Islet precursor cell (in vitro differentiated cells): ENCODE measurements at regions not wholly inside any gene's neighbourhood (a gene's known extent, or its start where the extent isn't known, plus 50 kb on each side); places are given as distances from the start of the nearest gene placed in this dataset.
"Not testable (repeated sequence)": the region's sequence is repeated elsewhere in the genome, so short reads cannot be mapped to it uniquely, and the experiment has no call there.

ENCODE experiments used
- DNase-seq: peaks from one replicate; pipeline ENCODE4 v3.0.0-alpha.2; 2018

DNA sequence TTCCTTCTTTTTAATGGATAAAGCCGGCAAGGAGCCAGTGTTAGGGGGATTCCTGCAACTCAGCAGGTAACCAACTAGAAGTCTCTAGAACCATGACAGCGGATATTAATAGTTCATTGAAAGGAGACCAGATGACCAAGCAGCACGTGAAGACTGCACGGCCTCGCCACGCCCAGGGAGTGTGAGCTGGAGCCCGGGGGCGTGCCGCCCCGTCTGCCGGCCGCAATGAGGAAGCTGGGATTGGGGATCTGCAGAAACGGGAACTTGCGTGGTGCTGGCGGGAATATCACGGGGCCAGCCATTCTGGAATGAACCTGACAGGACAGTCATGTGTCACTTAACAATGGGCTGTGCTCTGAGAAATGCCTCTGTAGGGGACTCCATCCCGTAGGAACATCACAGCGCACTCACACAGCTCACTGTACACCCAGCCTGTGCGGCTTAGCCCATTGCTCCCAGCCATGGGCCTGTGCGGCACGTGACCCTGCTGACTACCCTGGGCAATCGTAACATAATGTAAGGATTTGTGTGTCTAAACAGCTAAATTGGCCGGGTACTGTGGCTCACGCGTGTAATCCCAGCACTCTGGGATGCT lies 4092.8 kb upstream of the TPTE start:
- DNase-seq = not testable (repeated sequence)

DNA sequence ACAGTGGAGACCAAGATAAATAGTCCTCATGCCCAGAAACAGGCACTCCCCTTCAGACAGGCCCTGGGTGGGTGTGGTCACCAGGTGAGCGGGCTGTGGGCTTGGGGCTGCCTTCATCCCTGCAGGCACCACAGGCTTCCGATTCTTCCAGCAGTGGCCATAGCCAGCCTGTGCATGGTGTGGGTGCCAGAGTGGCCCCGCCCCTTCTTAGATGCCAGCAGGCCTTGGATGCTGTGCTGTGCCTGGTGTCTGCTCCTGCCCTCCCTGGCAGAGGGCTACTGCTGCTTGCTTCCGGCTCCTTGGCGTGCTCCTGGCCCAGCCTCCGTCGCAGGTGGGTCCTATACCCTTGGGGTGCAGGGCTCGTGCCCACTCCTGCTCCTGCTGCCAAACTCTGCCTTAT lies 4091.5 kb upstream of the TPTE start:
- DNase-seq = not testable (repeated sequence)

DNA sequence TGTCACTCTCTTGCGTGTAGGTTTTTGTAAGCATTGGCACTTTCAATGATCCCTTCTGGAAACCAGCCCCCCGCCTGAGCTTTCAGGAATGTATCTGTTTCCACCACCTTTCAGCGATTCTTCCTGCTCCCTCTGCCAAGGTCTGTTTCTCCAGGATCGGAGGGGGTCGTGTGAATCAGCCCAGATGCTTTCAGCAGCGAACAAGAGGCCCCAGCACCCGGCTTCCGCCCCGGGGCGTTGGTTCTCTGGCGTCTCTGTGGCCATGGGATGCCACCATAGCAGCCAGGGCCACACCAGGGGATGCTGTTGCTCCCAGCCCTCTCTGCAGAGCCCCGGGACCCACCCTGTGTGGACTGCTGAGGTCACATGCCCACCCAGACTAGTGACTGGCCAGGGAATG lies 4088.2 kb upstream of the TPTE start:
- DNase-seq = not testable (repeated sequence)

DNA sequence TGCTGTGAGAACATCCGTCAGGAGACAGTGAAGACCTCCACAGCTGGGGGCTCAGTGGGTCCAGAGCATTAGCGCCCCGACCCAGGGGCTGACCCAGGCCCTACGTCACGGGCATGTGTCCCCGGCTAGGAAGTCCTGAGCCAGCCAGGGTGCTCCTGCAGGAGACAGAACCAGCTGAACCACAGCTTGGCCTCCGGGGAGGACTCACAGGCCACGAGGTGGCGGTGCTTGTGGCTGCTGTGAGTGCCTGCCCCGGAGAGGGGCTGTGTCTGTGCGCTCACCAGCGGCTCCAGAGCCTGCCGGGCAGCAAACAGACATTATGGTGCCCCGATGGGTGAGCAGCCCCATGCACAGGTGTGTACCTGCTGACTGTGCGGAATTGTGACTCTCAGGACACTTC lies 4085.2 kb upstream of the TPTE start:
- not testable (repeated sequence) for DNase-seq

DNA sequence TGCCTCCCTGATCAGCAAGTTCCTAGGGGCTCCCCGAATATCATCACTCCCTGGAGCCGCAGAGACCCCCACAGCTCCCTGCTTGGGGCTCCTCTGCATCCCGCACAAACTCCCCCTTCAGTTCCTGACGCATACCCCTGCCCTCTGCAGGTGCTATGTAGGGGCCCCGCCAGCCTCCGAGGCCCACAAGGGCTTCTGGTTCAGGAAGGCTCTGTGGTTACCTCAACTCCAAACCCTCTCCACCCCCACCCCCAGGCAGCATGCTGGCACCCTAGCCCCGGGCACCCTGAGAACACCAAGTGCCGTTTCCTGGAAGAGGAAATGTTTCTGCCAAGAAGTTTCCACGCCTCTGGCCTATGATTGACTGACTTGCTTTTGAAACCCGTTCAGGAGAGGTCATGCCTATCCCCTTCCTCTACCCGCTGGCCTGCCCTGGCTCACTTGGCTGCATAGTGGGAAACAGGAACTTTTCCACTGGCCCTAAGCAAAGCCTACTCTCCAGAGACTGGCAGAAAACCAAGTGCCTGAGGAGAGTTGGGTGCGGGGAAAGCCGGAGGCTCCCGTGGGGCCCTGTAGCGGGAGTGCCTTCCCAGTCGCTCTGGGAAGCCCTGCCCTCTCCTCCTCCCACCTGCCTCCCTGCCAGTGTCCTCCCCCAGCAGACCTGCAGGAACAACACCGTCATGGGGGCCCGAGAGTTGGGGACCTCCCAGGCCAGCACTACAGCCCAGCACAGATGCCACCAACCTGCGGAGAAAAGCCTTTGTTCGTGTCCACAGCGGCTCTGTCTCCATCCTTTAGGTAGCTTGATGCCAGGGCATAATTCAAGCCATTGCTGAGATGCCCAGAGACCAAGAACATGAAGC lies 4084.2 kb upstream of the TPTE start:
- not testable (repeated sequence) for DNase-seq

DNA sequence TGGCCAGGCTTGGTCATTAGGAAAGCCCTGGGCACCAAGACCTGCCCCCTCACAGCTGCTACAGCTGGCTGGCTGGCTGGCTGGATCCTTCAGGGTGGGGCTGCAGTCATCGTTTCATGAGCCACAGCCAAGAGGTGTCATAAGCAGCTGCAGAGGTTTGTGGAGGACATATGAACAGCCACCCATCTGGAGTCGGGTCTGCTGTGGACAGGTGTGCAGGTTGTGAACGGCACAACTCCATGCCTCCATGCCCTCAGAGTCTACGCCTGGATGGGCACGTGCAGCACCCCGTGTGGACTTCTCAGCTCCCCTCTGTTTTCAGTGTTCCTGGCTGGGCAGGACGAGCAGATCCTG lies 4083.6 kb upstream of the TPTE start:
- DNase-seq = not testable (repeated sequence)

DNA sequence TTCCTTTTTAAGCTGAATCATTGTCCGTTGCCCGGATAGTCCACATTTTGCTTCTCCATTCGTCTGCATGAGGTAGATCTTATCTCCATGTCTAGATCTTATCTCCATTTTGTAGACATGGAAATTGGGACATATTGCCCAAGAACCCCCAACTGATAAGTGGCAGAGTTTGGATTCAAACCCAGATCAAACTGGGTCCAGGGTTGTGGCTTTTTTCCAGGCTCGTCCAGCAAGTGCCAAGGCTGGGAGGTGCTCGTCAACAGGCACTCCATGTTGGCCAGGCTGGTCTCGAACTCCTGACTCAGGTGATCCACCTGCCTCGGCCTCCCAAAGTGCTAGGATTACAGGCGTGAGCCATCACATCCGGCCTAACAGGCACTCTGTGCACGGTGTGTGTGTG lies 4082.3 kb upstream of the TPTE start:
- DNase-seq = not testable (repeated sequence)

DNA sequence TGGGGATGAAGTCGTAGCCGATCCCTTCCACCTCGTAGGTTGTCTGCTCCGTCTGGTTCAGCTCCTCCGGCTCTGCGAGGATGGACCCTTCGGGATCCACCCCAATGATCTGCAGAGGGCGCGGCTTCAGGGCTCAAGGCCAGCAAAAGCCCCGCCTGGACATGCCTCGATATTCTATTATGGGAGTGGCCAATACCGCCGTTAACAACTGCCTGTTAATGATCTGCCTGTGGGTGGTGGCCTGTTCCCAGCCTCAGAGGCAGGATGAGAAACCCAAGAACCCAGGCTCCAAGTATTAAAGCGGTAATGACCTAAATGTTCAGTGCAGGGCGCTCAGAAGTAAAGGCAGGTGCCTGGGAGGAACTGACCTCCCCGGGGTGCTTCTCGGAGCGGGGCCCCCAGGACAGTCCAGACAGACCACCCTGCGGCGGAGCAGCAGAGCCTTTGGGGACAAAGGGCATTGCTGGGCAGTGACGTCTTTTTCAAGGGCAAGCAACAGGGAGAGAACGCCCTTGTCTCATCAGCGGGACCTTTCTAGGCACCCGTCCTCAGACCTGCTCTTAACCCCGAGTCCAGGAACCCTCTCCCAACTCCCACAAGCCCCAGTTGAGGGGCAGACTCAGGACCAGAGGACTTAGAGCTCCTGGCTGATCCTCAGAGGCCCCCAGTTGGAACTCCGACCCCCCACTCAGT lies 4066.6 kb upstream of the TPTE start:
- not testable (repeated sequence) for DNase-seq

DNA sequence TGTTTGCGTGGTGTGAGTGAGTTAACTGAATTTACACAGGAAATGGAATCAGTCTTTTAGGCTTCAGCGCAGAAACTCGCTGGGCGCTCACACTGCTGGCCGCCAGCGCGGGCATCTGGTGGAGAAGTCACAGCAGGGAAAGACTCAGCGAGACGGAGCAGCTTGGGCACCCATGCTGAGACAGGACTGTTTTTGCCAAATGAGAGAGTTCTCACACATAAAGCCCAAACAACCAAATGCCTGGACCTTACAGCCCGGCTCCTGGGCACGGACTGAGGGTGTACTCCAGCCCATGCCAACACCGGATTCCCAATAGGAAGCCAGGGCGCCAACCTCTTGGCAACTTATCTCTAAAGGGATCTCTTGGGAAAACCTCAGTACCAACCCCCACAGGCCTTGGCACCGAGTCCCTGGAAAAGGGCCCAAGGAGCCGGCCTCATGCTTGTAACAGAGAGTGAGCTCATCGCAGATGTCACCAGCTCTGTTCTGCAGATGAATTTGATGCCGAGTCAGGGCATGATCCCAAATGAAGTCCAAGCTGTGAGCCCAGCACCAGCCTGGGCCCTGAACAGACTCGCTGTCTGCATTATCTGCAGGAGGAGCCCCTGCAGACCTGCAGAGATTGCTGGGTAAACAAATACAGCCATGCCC lies 4065.2 kb upstream of the TPTE start:
- DNase-seq = not testable (repeated sequence)

DNA sequence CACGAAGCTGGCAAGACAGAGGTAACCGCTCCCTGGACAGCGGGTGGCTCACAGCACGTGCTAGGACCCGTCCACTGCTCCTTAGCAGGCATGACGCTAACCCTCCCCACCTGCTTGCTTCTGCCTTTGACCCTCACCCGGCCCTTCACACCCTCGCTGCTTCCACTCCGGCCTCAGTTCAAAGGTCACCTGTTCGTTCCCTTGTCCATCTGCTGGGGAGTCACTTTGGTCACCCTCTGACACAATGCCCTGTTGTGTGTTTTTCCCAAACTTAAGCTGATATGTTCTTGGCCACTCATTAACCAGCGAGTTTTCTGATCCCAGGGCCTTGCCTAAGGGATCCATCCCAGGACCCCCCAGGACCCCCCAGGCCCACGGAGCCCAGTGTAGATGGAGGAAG lies 4061.6 kb upstream of the TPTE start:
- DNase-seq = not testable (repeated sequence)

DNA sequence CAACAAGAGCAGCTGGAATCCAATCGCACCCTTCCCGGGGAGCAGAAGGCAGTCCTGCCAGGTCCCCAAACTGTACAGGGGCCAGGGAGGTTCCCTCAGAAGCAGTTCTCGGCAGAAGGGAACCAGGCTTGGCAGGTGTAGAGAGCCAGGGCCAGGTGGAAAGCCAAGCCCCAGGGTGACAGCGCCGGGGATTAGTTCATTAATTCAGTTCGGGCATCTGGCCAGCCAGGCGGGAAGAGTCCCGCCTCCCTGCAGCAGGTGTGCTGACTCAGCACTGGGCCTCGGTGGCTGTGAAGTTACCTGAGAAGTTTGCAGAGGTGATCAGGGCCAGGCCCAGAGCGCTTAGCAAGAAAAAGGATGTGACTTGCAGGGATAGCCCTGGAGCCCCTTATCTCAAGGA lies 4060.0 kb upstream of the TPTE start:
- DNase-seq = not testable (repeated sequence)

DNA sequence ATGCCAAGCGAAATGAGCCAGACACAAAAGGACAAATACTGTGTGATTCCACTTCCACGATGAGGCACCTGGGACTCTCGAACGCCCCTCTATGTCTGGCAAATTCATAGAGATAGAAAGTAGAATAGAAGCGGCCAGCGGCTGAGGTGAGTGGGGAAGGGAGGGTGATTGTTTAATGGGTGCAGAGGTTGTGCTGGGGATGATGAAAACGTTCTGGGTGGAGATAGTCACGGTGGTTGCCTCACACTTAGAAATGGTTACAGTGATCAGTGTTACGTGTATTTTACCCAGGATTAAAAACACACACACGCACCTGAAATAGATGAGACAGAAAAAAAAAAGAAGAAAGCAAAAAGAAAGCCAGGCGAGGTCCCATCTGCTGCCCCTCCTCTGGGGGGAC lies 4057.0 kb upstream of the TPTE start:
- DNase-seq = not testable (repeated sequence)

DNA sequence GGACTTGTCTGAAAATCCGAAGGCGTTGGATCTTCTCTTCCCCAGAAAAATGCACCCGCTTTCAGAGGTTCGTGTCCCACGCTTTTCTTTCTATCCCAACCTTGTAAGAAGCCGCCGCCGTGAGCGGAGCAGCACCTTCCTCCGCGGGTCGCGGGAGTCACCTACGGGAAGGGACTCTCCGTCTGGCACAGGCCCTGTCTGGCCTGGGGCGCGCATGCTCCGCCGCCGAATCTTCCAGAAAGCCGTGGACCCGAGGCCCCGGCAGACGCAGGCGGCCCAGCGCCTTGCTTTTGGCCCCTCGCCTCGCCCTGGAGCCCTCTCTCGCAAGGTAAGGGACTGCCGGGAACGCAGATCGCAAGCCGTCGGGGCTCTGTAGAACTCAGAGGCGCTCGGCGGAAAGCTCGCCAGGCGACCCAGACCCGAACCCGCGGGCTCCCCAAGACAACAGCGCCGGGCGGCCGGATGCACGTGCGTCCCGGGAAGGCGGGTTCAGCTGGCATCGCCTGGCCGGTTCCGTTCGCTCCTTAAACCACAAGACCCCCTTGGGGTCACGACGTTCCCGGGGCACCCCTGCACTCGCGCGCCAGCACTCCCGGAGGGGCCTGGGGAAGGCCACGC lies 4055.2 kb upstream of the TPTE start:
- DNase-seq = not testable (repeated sequence)

DNA sequence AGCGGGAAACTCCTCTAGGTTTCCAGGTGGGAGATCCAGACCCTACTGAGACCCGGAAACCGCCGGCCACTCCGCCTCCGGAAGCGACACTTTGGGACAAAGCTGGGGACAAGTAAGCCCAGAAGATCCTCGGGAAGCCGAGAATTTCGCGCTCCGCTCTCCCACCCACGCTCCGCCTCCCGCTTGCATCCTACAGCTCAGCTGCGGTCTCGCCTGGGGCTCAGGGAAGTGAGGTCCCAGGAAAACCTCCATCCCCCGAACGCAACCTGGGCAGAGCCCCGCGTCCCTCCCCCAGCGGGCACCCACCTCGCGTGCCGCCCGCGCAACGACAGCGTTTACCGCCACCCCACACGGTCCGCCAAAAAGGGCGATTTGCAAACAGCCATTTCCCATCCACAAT lies 4054.7 kb upstream of the TPTE start:
- DNase-seq = not testable (repeated sequence)

DNA sequence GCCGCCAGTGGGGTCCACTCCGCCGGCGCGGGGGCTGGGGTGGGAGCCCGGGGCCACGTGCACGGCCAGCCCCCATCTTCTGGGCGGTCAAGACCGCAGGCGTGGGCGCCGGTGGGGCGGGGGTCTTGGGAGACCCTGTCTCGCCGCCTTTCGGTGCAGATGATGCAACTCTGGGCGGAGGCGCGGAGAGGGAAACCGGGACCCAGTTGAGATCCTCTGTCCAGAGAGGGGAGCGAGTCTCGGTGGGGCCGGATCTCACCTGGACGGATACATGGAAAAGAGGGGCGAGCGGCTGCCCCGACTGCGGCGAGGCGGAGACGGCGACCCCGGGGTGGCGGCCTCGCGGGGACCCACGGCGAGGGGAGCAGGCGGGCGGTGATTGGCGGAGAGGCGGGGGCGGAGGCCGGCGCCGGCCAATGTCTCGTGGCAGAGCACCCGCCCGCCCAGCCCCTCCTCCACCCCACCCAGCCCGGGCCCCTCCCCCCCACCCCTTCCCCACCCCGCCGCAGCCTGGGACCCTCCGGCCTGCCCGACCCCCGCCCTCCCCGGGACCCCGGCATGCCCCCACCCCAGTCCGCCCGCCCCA lies 4054.1 kb upstream of the TPTE start:
- not testable (repeated sequence) for DNase-seq

DNA sequence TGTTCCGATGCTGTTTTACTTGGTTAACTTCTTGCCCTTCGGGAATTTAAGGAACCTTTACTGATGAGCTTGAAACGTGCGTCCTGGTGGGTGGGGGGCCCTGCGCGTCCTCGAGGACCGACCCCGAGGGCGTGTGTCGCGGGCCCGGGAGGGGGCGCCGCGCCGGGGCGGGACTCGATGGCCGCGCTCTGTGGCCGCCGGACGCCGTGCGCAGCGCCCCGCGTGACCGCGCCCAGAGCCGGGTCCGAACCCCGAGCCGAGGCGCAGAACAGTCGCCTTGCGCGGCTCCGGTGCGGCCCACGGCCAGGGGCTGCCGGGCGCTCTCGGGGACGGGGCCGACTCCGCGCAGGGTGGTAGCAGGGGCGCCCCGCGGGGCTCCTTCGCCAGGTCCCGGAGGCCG lies 4053.5 kb upstream of the TPTE start:
- not testable (repeated sequence) for DNase-seq

DNA sequence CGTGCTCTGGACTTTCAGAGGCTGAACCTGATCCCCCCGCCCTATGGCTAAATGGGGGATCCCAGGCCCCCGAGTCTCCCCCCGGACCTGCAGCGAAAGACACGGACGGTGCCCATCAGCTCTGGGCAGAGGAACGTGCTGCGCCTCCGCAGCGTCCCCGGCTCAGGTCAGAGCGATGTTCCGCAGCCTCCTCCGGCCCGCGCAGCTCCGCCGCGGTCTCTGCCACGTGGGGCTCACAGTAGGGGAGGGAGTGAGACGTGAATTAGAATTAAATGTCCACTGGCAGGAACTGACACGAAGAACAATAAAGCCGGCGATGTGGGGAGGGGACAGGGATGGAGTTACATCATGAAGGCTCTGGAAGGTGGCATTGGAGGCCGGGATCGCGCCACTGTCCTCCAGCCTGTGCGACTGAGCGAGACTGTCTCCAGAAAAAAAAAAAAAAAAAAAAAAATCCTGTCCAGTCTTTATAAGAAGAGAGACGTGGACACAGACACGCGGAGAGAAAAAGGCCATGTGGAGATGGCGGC lies 4053.0 kb upstream of the TPTE start:
- not testable (repeated sequence) for DNase-seq

DNA sequence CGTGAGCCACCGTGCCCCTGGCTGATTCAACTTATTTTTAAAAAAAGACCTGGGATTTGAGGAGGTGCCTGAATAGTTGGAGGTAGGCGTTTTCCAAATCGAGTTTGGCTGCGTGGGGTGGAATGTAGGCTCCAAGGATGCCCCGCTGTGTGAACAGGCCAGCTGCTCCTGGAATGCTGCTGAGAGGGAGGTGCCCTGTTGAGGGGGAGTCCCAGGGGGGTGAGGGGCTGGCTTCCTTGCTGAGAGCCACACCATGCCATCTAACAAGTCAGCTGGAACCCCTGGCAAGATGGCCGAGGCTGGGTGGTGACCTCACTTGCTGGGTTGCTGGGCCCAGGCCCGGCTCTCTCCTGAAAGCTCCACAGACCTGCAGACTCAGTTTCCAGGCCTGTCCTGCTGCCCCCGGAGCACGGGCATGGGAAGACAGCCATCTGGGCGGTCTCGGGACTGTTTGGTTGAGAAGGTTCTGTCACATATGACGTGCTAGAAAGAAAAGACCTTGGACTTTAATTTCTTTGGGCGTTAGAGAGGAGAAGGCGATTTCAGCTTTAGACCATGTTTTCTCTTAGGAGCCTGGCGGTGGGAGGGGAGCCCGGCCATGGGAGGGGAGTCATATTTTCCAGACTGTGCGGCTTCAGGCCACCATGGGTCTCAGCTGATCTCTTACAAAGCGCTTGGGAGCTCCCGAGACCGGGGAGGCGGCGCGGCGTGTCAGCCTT lies 4047.0 kb upstream of the TPTE start:
- not testable (repeated sequence) for DNase-seq

DNA sequence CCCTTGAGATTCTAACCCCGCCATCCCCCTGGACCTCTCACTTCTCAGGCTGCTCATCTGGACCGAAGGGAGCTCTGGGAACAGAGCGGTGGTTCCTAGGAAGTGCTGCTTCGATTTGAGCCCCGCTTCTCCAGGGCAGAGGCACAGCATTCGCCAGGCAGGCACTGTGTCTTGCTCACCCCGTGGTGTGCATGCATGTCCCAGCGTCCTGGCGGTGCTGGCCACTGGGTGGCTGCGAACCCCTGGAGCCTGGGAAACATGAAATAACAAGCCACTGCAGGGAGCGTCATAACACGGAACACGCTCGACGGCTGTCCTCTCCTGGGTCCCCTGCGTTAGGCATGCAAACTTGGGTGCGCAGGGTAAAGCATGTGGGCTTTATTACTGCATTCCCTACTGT lies 4040.3 kb upstream of the TPTE start:
- not testable (repeated sequence) for DNase-seq

DNA sequence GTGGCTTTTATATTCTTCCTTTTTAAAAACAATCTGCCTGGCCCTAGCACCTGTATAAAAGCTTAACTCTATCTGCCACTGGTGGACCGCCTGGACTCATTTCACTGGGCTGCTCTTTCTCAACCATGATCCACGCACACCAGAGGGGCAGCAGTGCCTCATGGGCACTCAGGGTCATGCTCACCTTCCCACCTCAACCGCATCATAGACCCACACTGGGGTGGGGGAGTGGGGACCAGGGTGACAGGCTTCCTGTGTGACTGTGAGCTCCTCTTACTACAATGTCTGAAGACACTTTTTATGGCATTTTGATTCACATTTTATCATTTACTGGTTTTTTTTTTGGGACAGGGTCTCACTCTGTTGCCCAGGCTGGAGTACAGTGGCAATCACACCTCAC lies 4038.8 kb upstream of the TPTE start:
- not testable (repeated sequence) for DNase-seq

DNA sequence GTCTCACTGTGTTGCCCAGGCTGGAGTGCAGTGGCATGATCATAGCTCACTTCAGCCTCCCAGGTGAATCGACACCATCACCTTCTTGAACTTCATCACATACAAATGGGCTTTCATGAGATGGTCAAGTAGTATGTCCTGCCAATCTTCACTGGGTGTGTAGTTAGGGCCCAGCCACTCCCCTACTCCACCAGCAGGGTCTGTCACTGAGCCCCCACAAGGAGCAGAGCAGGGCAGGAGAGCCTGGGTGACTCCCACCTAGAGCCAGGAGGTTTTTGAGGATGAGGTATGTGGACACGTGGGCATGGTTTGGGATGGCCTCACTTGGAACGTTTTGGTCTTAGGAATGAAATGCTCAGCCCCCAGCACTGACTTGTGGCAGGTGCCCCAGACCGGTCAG lies 4037.7 kb upstream of the TPTE start:
- DNase-seq = not testable (repeated sequence)
